IPS-18a (cell line): ENCODE measurements at regions not wholly inside any gene's neighbourhood (a gene's known extent, or its start where the extent isn't known, plus 50 kb on each side); places are given as distances from the start of the nearest gene placed in this dataset.

ENCODE experiments used
- H3K27ac ChIP-seq: one replicate; pipeline ENCODE4 v1.5.1; 2013; ENCODE audit warnings: low read length
- H3K27me3 ChIP-seq: one replicate; pipeline ENCODE4 v1.6.1; 2013; ENCODE audit warnings: mild to moderate bottlenecking, low read length; ENCODE audit not compliant: control insufficient read depth, insufficient read depth
- H3K36me3 ChIP-seq: one replicate; pipeline ENCODE4 v1.6.1; 2013; ENCODE audit warnings: low read depth, low read length; ENCODE audit not compliant: control insufficient read depth
- H3K4me1 ChIP-seq: one replicate; pipeline ENCODE4 v1.6.1; 2013; ENCODE audit warnings: low read depth, low read length; ENCODE audit not compliant: control insufficient read depth
- H3K4me3 ChIP-seq: one replicate; pipeline ENCODE4 v1.5.1; 2013; ENCODE audit warnings: low read length
- H3K9ac ChIP-seq: one replicate; pipeline ENCODE4 v1.6.1; 2013; ENCODE audit warnings: mild to moderate bottlenecking, low read length, moderate library complexity
- H3K9me3 ChIP-seq: one replicate; pipeline ENCODE4 v1.6.1; 2013; ENCODE audit warnings: low read depth, low read length; ENCODE audit not compliant: control insufficient read depth

DNA sequence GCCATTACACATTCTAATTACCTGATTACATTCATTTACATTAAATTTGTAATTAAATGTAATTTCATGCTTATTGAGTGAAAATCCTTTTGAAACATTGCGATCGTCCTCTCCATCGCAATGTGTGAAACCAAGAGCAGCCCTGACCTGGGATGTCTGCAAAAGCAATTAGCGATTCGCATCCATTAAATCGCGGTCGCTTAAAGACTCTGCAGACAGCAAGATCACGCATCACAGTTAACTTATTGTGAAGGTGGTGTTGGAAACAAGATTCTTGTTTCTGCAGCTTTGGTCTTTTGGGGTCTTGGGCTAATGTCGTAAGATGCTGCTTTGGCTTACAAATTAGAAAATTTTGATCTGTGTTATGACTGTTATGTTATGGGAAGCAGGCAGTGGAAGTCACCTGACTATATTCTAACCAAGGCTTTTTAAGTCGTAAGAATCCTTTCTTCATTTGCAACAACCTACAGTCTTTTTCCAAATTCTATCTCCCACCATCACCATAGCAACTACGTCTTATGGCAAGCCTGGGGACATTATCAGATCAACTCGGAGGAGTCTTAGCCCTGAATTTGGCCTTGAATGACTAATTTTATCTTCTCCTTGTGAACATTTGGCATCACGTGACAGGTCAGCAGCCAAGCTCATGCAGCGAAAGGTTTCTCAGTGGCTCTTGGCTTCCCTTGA, 142.8 kb upstream of the SOX1 start:
- Histone ChIP-seq H3K4me1 (no peaks in the 10 kb centered on the region), H3K9me3 (no peaks in the 10 kb centered on the region), H3K4me3 (no peak overlapping the region), H3K27me3 (peaks cover 5% of the 10 kb centered on the region), H3K27ac (no peak overlapping the region), H3K9ac (no peak overlapping the region), H3K36me3 (no peaks in the 10 kb centered on the region)

DNA sequence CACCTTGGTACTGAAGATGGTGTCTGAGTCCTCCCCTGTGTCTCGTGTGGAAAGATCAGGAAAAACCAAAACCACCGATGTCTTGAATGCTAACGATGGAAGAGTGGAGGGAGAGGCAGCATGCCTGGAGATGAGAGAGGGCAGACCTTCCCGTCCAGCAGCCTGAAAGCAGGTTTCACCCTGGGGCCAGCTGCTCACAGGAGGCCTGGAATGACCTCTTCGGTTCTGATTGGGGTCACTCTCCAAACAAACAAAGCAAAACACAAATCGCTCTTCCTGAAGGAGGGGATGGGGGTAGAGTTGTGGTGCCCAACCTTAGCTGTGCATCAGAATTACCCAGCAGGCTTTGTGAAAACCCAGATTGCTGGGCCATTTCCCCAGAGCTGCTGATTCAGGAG, 142.3 kb upstream of the SOX1 start:
- no peaks in the 10 kb centered on the region for H3K9me3 ChIP-seq
- no peaks in the 10 kb centered on the region for H3K4me1 ChIP-seq
- H3K36me3 ChIP-seq: no peaks in the 10 kb centered on the region
- H3K27me3 ChIP-seq: peaks cover 5% of the 10 kb centered on the region
- no peak overlapping the region for H3K4me3 ChIP-seq
- no peak overlapping the region for H3K27ac ChIP-seq
- H3K9ac ChIP-seq: no peak overlapping the region

DNA sequence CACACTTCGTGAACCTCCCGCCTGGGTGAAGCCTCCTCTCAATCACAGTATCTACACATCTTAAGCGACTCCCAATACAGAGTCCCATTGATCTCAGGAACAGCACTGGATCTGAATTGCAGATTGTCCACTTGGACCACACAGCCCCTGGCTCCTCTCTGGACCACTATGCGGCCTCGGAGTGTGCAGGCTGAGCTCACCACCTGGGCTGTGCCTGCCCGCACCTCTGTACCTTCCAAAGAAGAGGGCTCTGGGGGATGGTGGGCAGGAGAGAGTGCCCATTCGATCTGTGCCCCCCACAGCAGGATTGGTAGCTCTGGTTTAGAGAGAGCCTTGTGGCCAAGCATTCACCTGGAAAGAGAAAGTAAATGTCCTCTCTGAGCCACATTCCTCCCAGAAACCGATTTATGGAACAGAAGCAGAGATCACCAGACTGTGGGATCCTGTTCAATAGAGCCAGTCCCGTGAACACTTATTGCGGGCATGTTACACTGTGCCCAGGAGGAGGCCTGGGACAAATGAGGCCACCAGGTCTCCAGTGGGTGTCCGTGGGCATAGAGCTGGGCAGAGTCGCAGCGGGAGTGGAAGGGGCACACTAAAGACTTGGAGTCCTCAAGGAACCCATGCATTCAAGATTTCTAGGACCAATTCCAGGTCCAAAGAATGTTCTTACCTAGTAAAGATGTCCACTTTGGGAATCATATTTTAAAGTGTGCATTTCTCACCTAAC, 141.6 kb upstream of the SOX1 start:
- Histone ChIP-seq H3K4me1 (no peaks in the 10 kb centered on the region), H3K27me3 (peaks cover 5% of the 10 kb centered on the region), H3K9me3 (no peaks in the 10 kb centered on the region), H3K27ac (no peak overlapping the region), H3K9ac (no peak overlapping the region), H3K36me3 (no peaks in the 10 kb centered on the region), H3K4me3 (no peak overlapping the region)

DNA sequence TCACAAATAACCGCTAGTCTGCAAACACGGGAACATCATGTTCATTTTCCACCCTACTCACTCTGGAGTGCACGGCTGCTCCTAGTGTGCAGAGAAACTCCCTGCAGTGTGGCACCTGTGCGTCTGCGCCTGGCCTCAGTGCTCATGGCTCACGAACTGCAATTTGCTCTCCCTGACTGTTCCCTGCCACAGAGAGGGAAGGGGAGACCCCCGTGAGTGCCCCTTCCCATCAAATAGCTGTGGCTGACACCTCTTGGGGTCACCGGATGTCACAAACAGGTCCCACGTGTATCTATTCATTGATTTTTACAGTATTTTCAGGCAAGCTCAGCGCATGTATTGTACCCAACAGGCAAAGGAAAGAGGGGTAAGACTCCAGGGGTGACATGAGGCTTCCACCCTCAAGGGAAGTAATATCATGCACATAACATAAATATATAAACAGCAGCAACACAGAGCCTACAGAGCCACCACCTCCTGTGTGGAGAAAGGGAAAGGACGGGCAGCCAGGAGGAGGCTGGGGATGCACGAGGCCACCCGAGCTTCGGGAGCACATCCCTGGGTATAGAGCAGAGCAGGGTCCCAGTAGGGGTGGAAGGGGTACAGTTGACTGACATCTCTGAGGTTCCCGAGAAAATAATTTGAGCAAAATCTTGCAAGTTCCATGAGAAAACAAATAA, 140.3 kb upstream of the SOX1 start:
- H3K27me3 ChIP-seq: peaks cover 5% of the 10 kb centered on the region
- no peak overlapping the region for H3K9ac ChIP-seq
- no peak overlapping the region for H3K4me3 ChIP-seq
- H3K9me3 ChIP-seq: no peaks in the 10 kb centered on the region
- no peak overlapping the region for H3K27ac ChIP-seq
- H3K36me3 ChIP-seq: no peaks in the 10 kb centered on the region
- H3K4me1 ChIP-seq: no peaks in the 10 kb centered on the region

DNA sequence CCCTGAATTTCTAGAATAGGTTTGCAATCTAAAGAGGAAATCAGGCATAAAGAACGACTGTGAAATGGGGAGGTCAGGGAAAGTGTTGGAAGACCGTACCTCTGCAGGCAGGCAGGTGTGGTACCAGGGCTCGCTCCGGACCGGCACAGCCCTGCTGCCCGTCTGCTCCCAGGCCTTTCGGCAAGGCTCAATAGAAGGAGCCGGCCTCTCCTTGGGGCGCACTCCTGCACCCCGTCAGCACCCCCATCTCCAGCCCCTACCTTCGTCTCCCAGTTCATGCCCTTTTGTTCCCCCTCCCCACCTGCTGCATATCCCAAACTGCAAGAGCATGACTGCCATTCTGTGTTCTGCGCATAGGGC, 139.8 kb upstream of the SOX1 start:
- H3K9ac ChIP-seq: no peak overlapping the region
- H3K4me1 ChIP-seq: no peaks in the 10 kb centered on the region
- no peak overlapping the region for H3K27ac ChIP-seq
- H3K9me3 ChIP-seq: no peaks in the 10 kb centered on the region
- H3K4me3 ChIP-seq: no peak overlapping the region
- H3K36me3 ChIP-seq: no peaks in the 10 kb centered on the region
- peaks cover 2% of the 10 kb centered on the region for H3K27me3 ChIP-seq

DNA sequence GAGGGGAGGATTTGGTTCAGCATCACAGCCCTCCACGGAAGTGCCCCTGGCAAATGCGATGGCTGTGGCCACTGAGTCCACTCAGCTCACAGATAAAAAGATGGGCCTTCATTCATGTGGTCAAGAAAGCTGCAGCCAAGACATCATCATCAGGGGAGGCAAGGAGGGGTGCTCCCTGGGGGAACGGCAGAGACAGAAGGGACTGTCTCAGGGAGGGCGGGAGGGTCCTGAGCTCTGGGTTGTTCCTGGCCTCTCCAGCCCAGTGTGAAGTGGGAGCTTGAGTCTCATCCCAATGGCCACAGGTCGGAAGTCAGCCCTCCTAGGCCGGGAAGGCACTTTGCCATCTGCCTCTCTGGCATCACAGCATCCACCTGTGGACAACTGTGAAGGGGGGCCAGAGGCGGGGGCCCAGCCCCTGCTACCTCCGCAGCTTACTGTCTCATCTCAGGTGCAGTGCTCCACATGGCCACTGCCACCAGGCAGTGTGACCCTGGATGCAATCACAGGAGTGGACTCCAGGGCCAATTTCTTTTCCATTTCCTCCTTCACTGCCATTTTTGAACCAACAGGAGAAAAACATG, 137.8 kb upstream of the SOX1 start:
- Histone ChIP-seq H3K4me3 (no peak overlapping the region), H3K4me1 (no peaks in the 10 kb centered on the region), H3K9ac (no peak overlapping the region), H3K9me3 (no peaks in the 10 kb centered on the region), H3K27ac (no peak overlapping the region), H3K27me3 (no peaks in the 10 kb centered on the region), H3K36me3 (no peaks in the 10 kb centered on the region)

DNA sequence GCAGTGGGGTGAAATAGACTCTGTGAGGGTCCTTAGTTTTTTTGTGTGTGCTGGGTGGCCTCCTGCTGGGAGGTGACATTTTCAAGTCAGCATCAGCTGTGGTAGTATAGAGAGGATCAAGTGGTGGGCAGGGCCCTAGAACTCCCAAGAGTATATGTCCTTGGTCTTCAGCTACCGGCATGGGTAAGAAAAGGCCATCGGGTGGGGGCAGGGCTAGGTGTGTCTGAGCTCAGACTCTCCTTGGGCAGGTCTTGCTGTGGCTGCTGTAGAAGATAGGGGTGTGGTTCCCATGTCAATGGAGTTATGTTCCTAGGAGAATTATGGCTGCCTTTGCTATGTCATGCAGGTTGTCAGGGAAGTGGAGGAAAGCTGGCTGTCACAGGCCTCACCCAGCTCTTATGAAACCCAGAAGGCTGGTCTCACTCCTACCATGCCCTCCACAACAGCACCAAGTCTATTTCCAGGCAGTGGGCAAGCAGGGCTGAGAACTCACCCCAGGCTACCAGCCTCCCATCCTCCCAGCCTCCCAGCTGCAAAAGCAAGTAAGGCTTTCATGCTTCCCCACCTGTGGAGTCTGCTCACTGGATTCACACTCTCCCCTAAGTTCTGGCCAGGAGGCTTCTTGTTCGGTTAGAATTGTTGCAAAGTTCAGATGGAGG, 130.6 kb upstream of the SOX1 start:
- Histone ChIP-seq H3K9me3 (no peaks in the 10 kb centered on the region), H3K27ac (no peak overlapping the region), H3K9ac (no peak overlapping the region), H3K36me3 (no peaks in the 10 kb centered on the region), H3K4me1 (peaks cover 3% of the 10 kb centered on the region), H3K27me3 (no peaks in the 10 kb centered on the region), H3K4me3 (no peak overlapping the region)

DNA sequence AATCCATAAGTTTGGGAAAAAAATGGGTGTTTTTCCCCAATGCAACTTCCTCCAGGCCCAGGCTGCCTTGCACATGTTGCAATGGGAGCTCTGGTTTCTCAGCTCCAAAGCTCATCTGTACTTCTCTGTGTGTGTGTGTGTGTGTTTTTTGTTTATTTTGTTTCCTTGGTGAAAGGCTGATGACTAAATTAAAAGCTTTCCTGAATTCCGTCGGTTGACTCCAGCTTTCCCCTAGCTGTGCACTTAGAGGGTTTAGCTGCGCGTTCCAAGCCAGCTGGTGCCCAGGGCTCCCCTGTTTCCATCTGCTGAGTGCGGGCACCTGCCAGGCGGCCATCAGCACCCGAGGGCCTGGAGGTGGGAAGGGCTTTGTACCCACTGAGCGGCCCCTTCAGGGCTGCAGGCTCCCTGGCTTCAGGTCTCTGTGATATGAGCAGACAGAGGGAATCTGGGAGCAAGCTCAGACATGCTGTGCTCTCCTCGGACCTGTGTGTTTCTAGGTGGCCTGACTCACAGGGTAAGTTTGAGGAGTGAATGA, 129.1 kb upstream of the SOX1 start:
- no peaks in the 10 kb centered on the region for H3K27me3 ChIP-seq
- no peak overlapping the region for H3K27ac ChIP-seq
- peaks cover 3% of the 10 kb centered on the region for H3K4me1 ChIP-seq
- H3K4me3 ChIP-seq: no peak overlapping the region
- no peaks in the 10 kb centered on the region for H3K9me3 ChIP-seq
- H3K36me3 ChIP-seq: no peaks in the 10 kb centered on the region
- H3K9ac ChIP-seq: no peak overlapping the region

DNA sequence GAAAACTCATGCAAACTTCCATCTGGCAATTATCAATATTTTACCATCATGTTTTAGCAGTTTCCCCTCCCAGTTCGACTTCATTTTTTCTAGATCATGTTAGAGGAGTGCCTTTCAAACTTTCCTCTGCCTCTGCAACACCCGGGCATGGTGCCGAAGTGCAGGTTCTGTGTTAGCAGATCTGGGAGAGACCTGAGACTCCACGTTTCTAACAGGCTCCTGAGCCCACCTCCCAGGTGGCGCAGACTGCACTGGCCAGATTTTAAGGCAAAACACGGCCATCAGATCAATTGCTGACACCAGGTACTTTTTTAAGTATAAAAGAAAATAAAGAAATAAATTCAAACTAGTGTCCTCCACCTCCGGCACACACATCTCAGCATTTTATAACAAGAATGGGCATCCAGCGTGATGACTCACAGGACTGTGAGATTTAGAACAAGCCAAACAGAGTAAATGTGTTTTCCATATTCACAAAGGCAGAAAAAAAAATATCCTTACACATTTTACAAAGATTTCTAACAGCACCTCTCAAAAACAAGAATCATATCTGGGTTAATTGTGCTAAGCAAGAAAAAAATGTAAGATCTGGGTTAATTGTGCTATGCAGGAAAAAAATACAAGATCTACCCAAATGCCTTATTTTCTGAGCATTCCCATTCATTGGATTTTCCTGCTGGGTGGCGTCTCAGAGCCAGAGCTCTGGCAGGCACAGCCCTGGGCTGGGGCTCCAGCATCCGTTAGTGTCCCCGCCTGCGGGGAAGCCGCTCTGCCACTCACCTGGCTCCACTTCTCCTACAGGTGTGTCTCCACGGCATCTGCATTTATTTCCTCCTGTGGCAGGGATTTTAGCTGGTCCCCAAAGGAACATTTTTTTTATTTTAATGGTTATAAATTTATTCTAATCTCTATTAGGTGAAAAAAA, 127.9 kb upstream of the SOX1 start:
- H3K4me1 ChIP-seq: peaks cover 3% of the 10 kb centered on the region
- no peak overlapping the region for H3K9ac ChIP-seq
- H3K9me3 ChIP-seq: no peaks in the 10 kb centered on the region
- no peak overlapping the region for H3K27ac ChIP-seq
- no peaks in the 10 kb centered on the region for H3K27me3 ChIP-seq
- H3K4me3 ChIP-seq: no peak overlapping the region
- no peaks in the 10 kb centered on the region for H3K36me3 ChIP-seq

DNA sequence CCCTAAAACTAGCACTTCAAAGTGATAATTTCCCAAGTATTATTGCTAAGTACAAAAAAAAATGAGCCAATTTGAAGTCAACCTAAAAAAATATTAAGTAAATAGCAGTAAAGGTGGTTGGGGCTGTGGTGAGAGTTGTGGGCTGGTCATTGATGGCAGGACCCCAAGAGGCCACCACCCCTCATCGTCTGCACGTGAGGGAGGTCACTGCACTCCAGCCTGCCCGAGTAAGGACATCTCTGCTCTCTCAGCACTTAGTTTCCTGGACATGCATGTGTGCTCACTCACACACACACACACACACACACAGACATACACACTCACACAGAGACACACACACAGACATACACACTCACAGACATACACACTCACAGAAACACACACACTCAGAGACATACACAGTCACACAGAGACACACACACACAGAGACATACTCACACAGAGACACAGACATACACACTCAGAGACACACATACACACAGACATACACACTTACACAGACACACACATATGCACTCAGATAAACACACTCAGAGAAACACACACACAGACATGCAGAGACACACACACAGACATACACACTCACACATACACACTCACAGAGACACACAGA, 127.2 kb upstream of the SOX1 start:
- peaks cover 3% of the 10 kb centered on the region for H3K4me1 ChIP-seq
- H3K9ac ChIP-seq: no peak overlapping the region
- H3K27ac ChIP-seq: no peak overlapping the region
- no peaks in the 10 kb centered on the region for H3K36me3 ChIP-seq
- H3K4me3 ChIP-seq: no peak overlapping the region
- H3K27me3 ChIP-seq: no peaks in the 10 kb centered on the region
- no peaks in the 10 kb centered on the region for H3K9me3 ChIP-seq
